B cell (primary cell): ENCODE measurements at regions not wholly inside any gene's neighbourhood (a gene's known extent, or its start where the extent isn't known, plus 50 kb on each side); places are given as distances from the start of the nearest gene placed in this dataset.

Experiments used
- ATAC-seq: fragments of 200-7000 bp; cut with Tn5 transposase; one replicate; pipeline ENCODE4 v1.10.0; 2021; ENCODE audit warnings: low read depth, mild to moderate bottlenecking, moderate number of reproducible peaks, moderate library complexity
- CTCF ChIA-PET: fragments of 350-600 bp; sonication (Branson Sonifier 250); formaldehyde crosslinking; loops from one replicate; lab custom pipeline; 2021; ENCODE audit warnings: antibody characterized with exemption, inconsistent platforms; lab: Charles Lee
- POLR2A ChIA-PET: fragments of 350-600 bp; sonication (Branson Sonifier 250); formaldehyde crosslinking; loops from one replicate; lab custom pipeline; 2021; ENCODE audit warnings: antibody characterized with exemption; lab: Charles Lee
- DNase-seq: peaks from one replicate; pipeline ENCODE4 v3.0.0; 2013
- H2AFZ ChIP-seq: 2 replicates; pipeline ENCODE4 v1.6.1; 2012; ENCODE audit warnings: mild to moderate bottlenecking, low read depth, low read length; ENCODE audit not compliant: insufficient read depth, poor library complexity, severe bottlenecking
- H3K27ac ChIP-seq, 2 donors: 1 replicate in 1 of 2; 2 replicates in 1 of 2; pipeline ENCODE4 v1.5.1; 2012 to 2013; ENCODE audit warnings: low read length in 2 of 2, mild to moderate bottlenecking in 2 of 2, moderate library complexity in 1 of 2
- H3K27me3 ChIP-seq, 4 experiments: fragments of 200-600 bp in 1 of 4; sonication (generic) in 1 of 4; replicated peaks in 1 of 4; 1 replicate in 2 of 4; 2 replicates in 2 of 4; pipeline versions ENCODE4 v1.6.1 to v1.7.0; 2013 to 2016; ENCODE audit warnings: low read length in 3 of 4, mild to moderate bottlenecking in 2 of 4, mixed read lengths in 1 of 4, moderate library complexity in 1 of 4; ENCODE audit not compliant: insufficient read depth in 4 of 4, control insufficient read depth in 3 of 4; ENCODE audit errors: control extremely low read depth in 1 of 4
- H3K36me3 ChIP-seq, 2 experiments: replicated peaks in 1 of 2; 1 replicate in 1 of 2; 2 replicates in 1 of 2; pipeline versions ENCODE4 v1.6.1 to v1.7.1; 2013; ENCODE audit warnings: low read length in 1 of 2; ENCODE audit not compliant: insufficient read depth in 2 of 2, control insufficient read depth in 1 of 2; ENCODE audit errors: control extremely low read depth in 1 of 2, extremely low read depth in 1 of 2
- H3K4me1 ChIP-seq, 2 donors: fragments of 200-600 bp in 1 of 2; sonication (generic) in 1 of 2; 1 replicate in 1 of 2; 2 replicates in 1 of 2; pipeline versions ENCODE4 v1.5.1 to v1.6.1; 2013 to 2017; ENCODE audit warnings: low read length in 2 of 2; ENCODE audit not compliant: control insufficient read depth in 2 of 2, insufficient read depth in 2 of 2
- H3K4me2 ChIP-seq: replicated peaks from 2 replicates; pipeline ENCODE3; 2012; ENCODE audit warnings: mild to moderate bottlenecking, low read depth, low read length; ENCODE audit not compliant: poor library complexity, severe bottlenecking
- H3K4me3 ChIP-seq, 5 experiments: fragments of 200-600 bp in 1 of 5; sonication (generic) in 1 of 5; 1 replicate in 3 of 5; 2 replicates in 2 of 5; pipeline versions ENCODE4 v1.5.1 to v1.7.0; 2011 to 2016; ENCODE audit warnings: low read length in 4 of 5, mild to moderate bottlenecking in 4 of 5, low read depth in 2 of 5, control low read depth in 1 of 5, moderate library complexity in 1 of 5; ENCODE audit not compliant: insufficient read depth in 1 of 5; ENCODE audit errors: control extremely low read depth in 1 of 5, extremely low read depth in 1 of 5
- H3K79me2 ChIP-seq: fragments of 200-600 bp; sonication (generic); one replicate; pipeline ENCODE4 v1.6.0; 2016; ENCODE audit warnings: low read length; ENCODE audit not compliant: control insufficient read depth, insufficient read depth
- H3K9ac ChIP-seq: fragments of 200-600 bp; sonication (generic); 2 replicates; pipeline ENCODE4 v1.6.1; 2017; ENCODE audit warnings: mild to moderate bottlenecking, low read length, moderate library complexity
- H3K9me3 ChIP-seq, 3 donors: one replicate each; pipeline versions ENCODE4 v1.6.1 to v1.7.1; 2013; ENCODE audit warnings: low read length in 2 of 3; ENCODE audit not compliant: control insufficient read depth in 2 of 3, insufficient read depth in 1 of 3; ENCODE audit errors: control extremely low read depth in 1 of 3
- H4K20me1 ChIP-seq: 2 replicates; pipeline ENCODE4 v1.6.0; 2012; ENCODE audit warnings: mild to moderate bottlenecking, low read length; ENCODE audit not compliant: insufficient read depth, control insufficient read depth, poor library complexity, severe bottlenecking
- H3K27ac Mint-ChIP-seq: one replicate; pipeline ENCODE4 v1.8.0; 2021; ENCODE audit warnings: mixed read lengths
- H3K27me3 Mint-ChIP-seq: one replicate; pipeline ENCODE4 v1.8.0; 2021; ENCODE audit warnings: mixed read lengths
- H3K4me1 Mint-ChIP-seq: one replicate; pipeline ENCODE4 v1.8.0; 2021; ENCODE audit warnings: mixed read lengths
- H3K4me3 Mint-ChIP-seq: one replicate; pipeline ENCODE4 v1.8.0; 2021; ENCODE audit warnings: mixed read lengths
- H3K9me3 Mint-ChIP-seq: one replicate; pipeline ENCODE4 v1.8.0; 2022; ENCODE audit warnings: mixed read lengths; ENCODE audit not compliant: insufficient read depth
- EZH2 ChIP-seq: IDR thresholded peaks from 2 replicates; pipeline ENCODE4 v1.6.1; 2012; ENCODE audit warnings: borderline replicate concordance, low read depth, mild to moderate bottlenecking, moderate library complexity, low read length; ENCODE audit not compliant: insufficient read depth, poor library complexity, severe bottlenecking
- WGBS: methylation state at CpG from one replicate; pipeline ENCODE4 v1.1.5; 2013; ENCODE audit warnings: missing lambda C conversion rate; ENCODE audit not compliant: insufficient coverage; 5-methylcytosine and 5-hydroxymethylcytosine counted together
- intact Hi-C: fragments of 100-400 bp; cut with micrococcal nuclease; formaldehyde crosslinking; loops from one replicate; pipeline ENCODE4 v1.10.0; 2022
- TF ChIP-seq, protein P1 (sequence below): fragments of 200-600 bp; IDR thresholded peaks from one replicate; pipeline ENCODE4 v1.8.0; 2022; ENCODE audit warnings: antibody characterized with exemption, mild to moderate bottlenecking

DNA sequence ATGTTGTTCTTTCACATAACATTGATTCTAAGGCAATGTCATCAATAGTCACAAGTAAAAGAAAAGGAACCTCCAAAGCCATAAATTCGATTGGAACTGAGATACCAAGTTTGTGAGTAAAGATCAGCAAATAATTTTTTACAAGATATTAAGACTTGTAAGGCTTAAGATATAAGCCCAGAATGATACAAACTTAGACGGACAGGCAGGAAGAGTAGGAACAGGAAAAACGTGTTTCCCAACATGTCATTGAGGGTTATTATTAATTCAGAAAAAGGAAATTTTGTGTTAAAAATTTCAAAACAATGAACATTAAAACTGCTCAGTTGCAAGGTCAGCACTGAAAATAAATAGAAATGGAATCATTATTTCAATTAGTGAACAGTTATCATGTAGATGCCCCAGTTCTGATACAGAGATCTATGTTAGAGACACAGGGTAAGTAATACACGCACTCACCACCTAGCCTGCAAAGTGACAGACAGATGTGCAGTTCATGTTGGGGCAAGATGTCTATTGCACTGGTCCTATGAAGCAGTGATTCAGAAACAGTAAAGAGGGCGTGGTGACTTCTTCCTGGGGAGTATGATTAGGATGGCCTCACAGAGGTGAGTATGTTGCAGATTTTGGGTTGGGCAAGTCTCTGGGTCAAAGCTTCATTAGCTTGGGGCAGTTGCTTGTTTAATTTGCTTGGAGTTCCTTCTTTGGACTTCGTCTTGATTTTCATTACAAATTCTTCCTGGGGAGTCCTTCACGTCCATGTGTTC, 284.4 kb downstream of the SETD4 start:
- no peaks in the 10 kb centered on the region for H3K4me1 ChIP-seq
- ATAC-seq (no peak), DNase-seq (no peak)
- H3K4me3 ChIP-seq: no peak overlapping the region
- POLR2A ChIA-PET: no interaction called here
- 84% methylated on average over 4 of the region's 7 CpGs for WGBS
- H4K20me1 ChIP-seq: no peaks in the 10 kb centered on the region
- Mint-ChIP-seq H3K9me3 (no peaks in the 10 kb centered on the region), H3K4me3 (no peak overlapping the region), H3K27ac (no peak overlapping the region), H3K27me3 (peaks cover 60% of the 10 kb centered on the region), H3K4me1 (no peaks in the 10 kb centered on the region)
- H3K27me3 ChIP-seq: peaks cover 0 to 5% (median 0%) of the 10 kb centered on the region in 4 experiments
- H3K36me3 ChIP-seq: no peaks in the 10 kb centered on the region
- no peak overlapping the region for H3K4me2 ChIP-seq
- H2AFZ ChIP-seq: no peak overlapping the region
- H3K79me2 ChIP-seq: no peaks in the 10 kb centered on the region
- peaks cover 0 to 1% (median 0%) of the 10 kb centered on the region in 3 donors for H3K9me3 ChIP-seq
- H3K9ac ChIP-seq: no peak overlapping the region
- TF ChIP-seq EZH2: no peak
- TF ChIP-seq, protein P1, sequence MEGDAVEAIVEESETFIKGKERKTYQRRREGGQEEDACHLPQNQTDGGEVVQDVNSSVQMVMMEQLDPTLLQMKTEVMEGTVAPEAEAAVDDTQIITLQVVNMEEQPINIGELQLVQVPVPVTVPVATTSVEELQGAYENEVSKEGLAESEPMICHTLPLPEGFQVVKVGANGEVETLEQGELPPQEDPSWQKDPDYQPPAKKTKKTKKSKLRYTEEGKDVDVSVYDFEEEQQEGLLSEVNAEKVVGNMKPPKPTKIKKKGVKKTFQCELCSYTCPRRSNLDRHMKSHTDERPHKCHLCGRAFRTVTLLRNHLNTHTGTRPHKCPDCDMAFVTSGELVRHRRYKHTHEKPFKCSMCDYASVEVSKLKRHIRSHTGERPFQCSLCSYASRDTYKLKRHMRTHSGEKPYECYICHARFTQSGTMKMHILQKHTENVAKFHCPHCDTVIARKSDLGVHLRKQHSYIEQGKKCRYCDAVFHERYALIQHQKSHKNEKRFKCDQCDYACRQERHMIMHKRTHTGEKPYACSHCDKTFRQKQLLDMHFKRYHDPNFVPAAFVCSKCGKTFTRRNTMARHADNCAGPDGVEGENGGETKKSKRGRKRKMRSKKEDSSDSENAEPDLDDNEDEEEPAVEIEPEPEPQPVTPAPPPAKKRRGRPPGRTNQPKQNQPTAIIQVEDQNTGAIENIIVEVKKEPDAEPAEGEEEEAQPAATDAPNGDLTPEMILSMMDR: no peak
- CTCF ChIA-PET: no interaction called here
- no peak overlapping the region for H3K27ac ChIP-seq
- intact Hi-C loops: no loop called here

DNA sequence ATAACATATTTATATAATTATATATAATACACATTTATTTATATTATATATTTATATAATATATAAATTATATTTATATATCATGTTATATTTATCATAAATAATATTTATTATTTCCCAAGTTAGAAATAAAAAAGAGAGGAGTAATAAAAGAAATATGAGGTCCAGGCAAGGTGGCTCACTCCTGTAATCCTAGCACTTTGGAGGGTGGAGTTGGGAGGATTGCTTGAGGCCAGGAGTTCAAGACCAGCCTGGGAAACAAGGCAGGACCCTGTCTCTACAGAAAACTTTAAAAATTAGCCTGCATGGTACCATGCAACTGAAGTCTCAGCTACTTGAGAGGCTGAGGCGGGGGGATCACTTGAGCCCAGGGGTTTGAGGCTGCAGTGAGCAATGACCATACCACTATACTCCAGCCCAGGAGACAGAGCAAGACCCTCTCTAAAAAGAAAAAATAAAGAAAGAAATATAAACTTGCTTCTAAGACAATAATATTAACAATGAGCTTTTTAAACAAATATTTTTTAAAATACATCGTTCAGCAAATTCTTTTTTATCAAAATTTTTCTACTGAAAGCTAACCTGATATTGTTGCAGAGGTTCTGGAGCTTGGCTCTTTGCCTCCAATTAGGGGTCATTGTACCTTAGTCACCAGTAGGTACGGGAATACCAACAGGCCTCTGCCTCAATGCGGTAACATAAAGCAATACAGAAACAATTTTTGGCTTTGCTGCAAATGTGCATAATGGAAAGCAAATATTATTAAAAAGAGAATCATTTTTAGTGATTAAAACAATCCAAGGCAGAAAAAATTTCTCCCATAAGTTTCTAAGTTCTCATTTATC, 290.0 kb downstream of the SETD4 start:
- H3K27me3 Mint-ChIP-seq: peaks cover 26% of the 10 kb centered on the region
- H3K27ac Mint-ChIP-seq: no peak overlapping the region
- TF ChIP-seq, protein P1: no peak
- TF ChIP-seq EZH2: no peak
- no peaks in the 10 kb centered on the region for H3K79me2 ChIP-seq
- no peak for DNase-seq
- H3K27me3 ChIP-seq: peaks cover 0 to 5% (median 0%) of the 10 kb centered on the region in 4 experiments
- ChIA-PET CTCF (no interaction called here), POLR2A (no interaction called here)
- H3K9me3 Mint-ChIP-seq: no peaks in the 10 kb centered on the region
- peaks cover 0 to 1% (median 0%) of the 10 kb centered on the region in 3 donors for H3K9me3 ChIP-seq
- no CpG with 5 or more reads among the region's 4 CpGs for WGBS
- no peak overlapping the region for H3K4me3 Mint-ChIP-seq
- no peak overlapping the region for H3K27ac ChIP-seq
- H3K4me1 ChIP-seq: no peaks in the 10 kb centered on the region
- H3K4me2 ChIP-seq: no peak overlapping the region
- no peak overlapping the region for H3K4me3 ChIP-seq
- H3K36me3 ChIP-seq: no peaks in the 10 kb centered on the region
- intact Hi-C loops: no loop called here
- ATAC-seq: no peak
- H2AFZ ChIP-seq: no peak overlapping the region
- no peak overlapping the region for H3K9ac ChIP-seq
- H3K4me1 Mint-ChIP-seq: no peaks in the 10 kb centered on the region
- no peaks in the 10 kb centered on the region for H4K20me1 ChIP-seq
